ENCODE measurements at regions not wholly inside any gene's neighbourhood (a gene's known extent, or its start where the extent isn't known, plus 50 kb on each side); places are given as distances from the start of the nearest gene placed in this dataset.

GRCh38 chr3:162994165-162994564 is 1497.6 kb downstream of the OTOL1 start:
- Histone ChIP-seq H3K4me1 (no peaks in the 10 kb centered on the region), H3K4me3 (no peak overlapping the region), H3K27me3 (no peaks in the 10 kb centered on the region), H3K9me3 (peaks cover 0 to 5% (median 0%) of the 10 kb centered on the region in 4 donors), H3K36me3 (no peaks in the 10 kb centered on the region), H3K27ac (no peak overlapping the region)
- DNase-seq (no peak), ATAC-seq (ENCODE audit: low FRiP score in 2 of 2) (no peak)
- no peak for TF ChIP-seq EP300 (IDR thresholded peaks at IDR 0.05)
- TF ChIP-seq POLR2AphosphoS5 (IDR thresholded peaks at IDR 0.05) = no peak
- TF ChIP-seq, protein P1, sequence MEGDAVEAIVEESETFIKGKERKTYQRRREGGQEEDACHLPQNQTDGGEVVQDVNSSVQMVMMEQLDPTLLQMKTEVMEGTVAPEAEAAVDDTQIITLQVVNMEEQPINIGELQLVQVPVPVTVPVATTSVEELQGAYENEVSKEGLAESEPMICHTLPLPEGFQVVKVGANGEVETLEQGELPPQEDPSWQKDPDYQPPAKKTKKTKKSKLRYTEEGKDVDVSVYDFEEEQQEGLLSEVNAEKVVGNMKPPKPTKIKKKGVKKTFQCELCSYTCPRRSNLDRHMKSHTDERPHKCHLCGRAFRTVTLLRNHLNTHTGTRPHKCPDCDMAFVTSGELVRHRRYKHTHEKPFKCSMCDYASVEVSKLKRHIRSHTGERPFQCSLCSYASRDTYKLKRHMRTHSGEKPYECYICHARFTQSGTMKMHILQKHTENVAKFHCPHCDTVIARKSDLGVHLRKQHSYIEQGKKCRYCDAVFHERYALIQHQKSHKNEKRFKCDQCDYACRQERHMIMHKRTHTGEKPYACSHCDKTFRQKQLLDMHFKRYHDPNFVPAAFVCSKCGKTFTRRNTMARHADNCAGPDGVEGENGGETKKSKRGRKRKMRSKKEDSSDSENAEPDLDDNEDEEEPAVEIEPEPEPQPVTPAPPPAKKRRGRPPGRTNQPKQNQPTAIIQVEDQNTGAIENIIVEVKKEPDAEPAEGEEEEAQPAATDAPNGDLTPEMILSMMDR (IDR thresholded peaks at IDR 0.05) = no peak
- no peak for TF ChIP-seq POLR2A (IDR thresholded peaks at IDR 0.05)
- 0% methylated on average over 1 of the region's 1 CpG for whole genome bisulfite sequencing, 2 donors

GRCh38 chr3:162996368-162996767 is 1499.8 kb downstream of the OTOL1 start:
- no peak for ATAC-seq (ENCODE audit: low FRiP score in 2 of 2)
- peaks cover 0 to 5% (median 0%) of the 10 kb centered on the region in 4 donors for H3K9me3 ChIP-seq
- H3K27ac ChIP-seq = no peak overlapping the region
- H3K4me1 ChIP-seq = no peaks in the 10 kb centered on the region
- no peaks in the 10 kb centered on the region for H3K27me3 ChIP-seq
- TF ChIP-seq, protein P1 (IDR thresholded peaks at IDR 0.05) = no peak
- no peak for TF ChIP-seq POLR2A (IDR thresholded peaks at IDR 0.05)
- DNase-seq = no peak
- no peak overlapping the region for H3K4me3 ChIP-seq
- H3K36me3 ChIP-seq = no peaks in the 10 kb centered on the region

- no peak for DNase-seq
- Histone ChIP-seq H3K4me1 (no peaks in the 10 kb centered on the region), H3K9me3 (peaks cover 0 to 5% (median 0%) of the 10 kb centered on the region in 4 donors), H3K27ac (no peak overlapping the region), H3K27me3 (no peaks in the 10 kb centered on the region), H3K4me3 (no peak overlapping the region), H3K36me3 (no peaks in the 10 kb centered on the region)
- no peak for TF ChIP-seq EP300 (IDR thresholded peaks at IDR 0.05)
- TF ChIP-seq POLR2A (IDR thresholded peaks at IDR 0.05) = no peak
- TF ChIP-seq POLR2AphosphoS5 (IDR thresholded peaks at IDR 0.05) = no peak
- TF ChIP-seq, protein P1 (IDR thresholded peaks at IDR 0.05) = no peak
- no peak for ATAC-seq (ENCODE audit: low FRiP score in 2 of 2)
These were observed 1501.6 kb downstream of the OTOL1 start for GRCh38 chr3:162998205-162998604.

DNA sequence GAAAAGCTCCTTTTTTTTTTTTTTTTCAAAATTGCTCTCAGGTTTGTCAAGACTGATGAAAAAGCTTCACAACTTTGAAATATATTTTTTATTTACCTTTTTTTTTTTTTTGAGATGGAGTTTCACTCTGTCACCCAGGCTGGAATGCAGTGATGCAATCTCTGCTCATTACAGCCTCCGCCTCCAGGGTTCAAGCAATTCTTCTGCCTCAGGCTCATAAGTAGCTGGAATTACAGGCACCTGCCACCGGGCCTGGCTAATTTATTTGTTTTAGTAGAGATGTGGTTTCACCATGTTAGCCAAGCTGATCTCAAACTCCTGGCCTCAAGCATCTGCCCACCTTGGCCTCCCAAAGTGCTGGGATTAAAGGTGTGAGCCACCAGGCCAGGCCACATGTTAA is 1515.0 kb downstream of the OTOL1 start:
- Histone ChIP-seq H3K27ac (no peak overlapping the region), H3K36me3 (no peaks in the 10 kb centered on the region), H3K4me1 (no peaks in the 10 kb centered on the region), H3K9me3 (no peaks in the 10 kb centered on the region), H3K4me3 (no peak overlapping the region), H3K27me3 (no peaks in the 10 kb centered on the region)
- DNase-seq = no peak
- TF ChIP-seq, protein P1 (IDR thresholded peaks at IDR 0.05) = no peak
- no peak for TF ChIP-seq POLR2A (IDR thresholded peaks at IDR 0.05)
- TF ChIP-seq EP300 (IDR thresholded peaks at IDR 0.05) = no peak
- TF ChIP-seq POLR2AphosphoS5 (IDR thresholded peaks at IDR 0.05) = no peak
- ATAC-seq (ENCODE audit: low FRiP score in 2 of 2) = no peak
- WGBS, 2 donors = 62 to 81% methylated on average over 2 of the region's 2 CpGs

GRCh38 chr3:163016251-163016650 is 1519.6 kb downstream of the OTOL1 start:
- no peak for ATAC-seq (ENCODE audit: low FRiP score in 2 of 2)
- H3K27me3 ChIP-seq = no peaks in the 10 kb centered on the region
- DNase-seq = no peak
- no peak overlapping the region for H3K27ac ChIP-seq
- no peaks in the 10 kb centered on the region for H3K36me3 ChIP-seq
- TF ChIP-seq POLR2AphosphoS5 (IDR thresholded peaks at IDR 0.05) (no peak), POLR2A (IDR thresholded peaks at IDR 0.05) (no peak), EP300 (IDR thresholded peaks at IDR 0.05) (no peak)
- TF ChIP-seq, protein P1 (IDR thresholded peaks at IDR 0.05) = no peak
- WGBS, 2 donors = 79 to 85% methylated on average over 1 of the region's 1 CpG
- peaks cover 0 to 4% (median 0%) of the 10 kb centered on the region in 4 donors for H3K9me3 ChIP-seq
- H3K4me3 ChIP-seq = no peak overlapping the region
- no peaks in the 10 kb centered on the region for H3K4me1 ChIP-seq

Data from upper lobe of left lung (tissue), 6 donors.